HG02870 (cell line): ENCODE measurements at regions not wholly inside any gene's neighbourhood (a gene's known extent, or its start where the extent isn't known, plus 50 kb on each side); places are given as distances from the start of the nearest gene placed in this dataset.

ENCODE experiments used
- ATAC-seq: cut with Tn5 transposase; IDR thresholded peaks from one replicate; pipeline ENCODE4 v1.9.1; 2021; ENCODE audit warnings: mild to moderate bottlenecking, moderate library complexity; ENCODE audit not compliant: unreplicated experiment

- ATAC-seq: no peak
These were observed 469.0 kb downstream of the SLC4A3 start for GRCh38 chr2:220096406-220096805.

GRCh38 chr2:220101980-220102379 is 474.6 kb downstream of the SLC4A3 start:
- no peak for ATAC-seq

- ATAC-seq: no peak
These were observed 476.2 kb downstream of the SLC4A3 start for GRCh38 chr2:220103596-220103995.

GRCh38 chr2:220104871-220105351 is 477.5 kb downstream of the SLC4A3 start:
- ATAC-seq: no peak

GRCh38 chr2:220106065-220106464 is 478.6 kb downstream of the SLC4A3 start:
- ATAC-seq: no peak

- ATAC-seq: no peak
These were observed 480.0 kb downstream of the SLC4A3 start for GRCh38 chr2:220107380-220107791.

- ATAC-seq: no peak
These were observed 487.0 kb downstream of the SLC4A3 start for GRCh38 chr2:220114443-220114842.

- no peak for ATAC-seq
These were observed 489.6 kb downstream of the SLC4A3 start for GRCh38 chr2:220117025-220117424.

- no peak for ATAC-seq
These were observed 492.6 kb downstream of the SLC4A3 start for GRCh38 chr2:220120041-220120440.

GRCh38 chr2:220123751-220124150 is 496.3 kb downstream of the SLC4A3 start:
- no peak for ATAC-seq

- ATAC-seq: no peak
These were observed 498.1 kb downstream of the SLC4A3 start for GRCh38 chr2:220125551-220125950.

GRCh38 chr2:220127311-220127710 is 499.9 kb downstream of the SLC4A3 start:
- no peak for ATAC-seq

- no peak for ATAC-seq
These were observed 500.4 kb downstream of the SLC4A3 start for GRCh38 chr2:220127876-220128275.

- ATAC-seq: no peak
These were observed 502.0 kb downstream of the SLC4A3 start for GRCh38 chr2:220129391-220129790.

GRCh38 chr2:220134756-220135534 is 507.5 kb downstream of the SLC4A3 start:
- ATAC-seq: no peak

GRCh38 chr2:220143336-220143735 is 515.9 kb downstream of the SLC4A3 start:
- ATAC-seq: no peak

- no peak for ATAC-seq
These were observed 517.0 kb downstream of the SLC4A3 start for GRCh38 chr2:220144411-220144810.

- no peak for ATAC-seq
These were observed 520.0 kb downstream of the SLC4A3 start for GRCh38 chr2:220147161-220148038.

GRCh38 chr2:220148471-220149248 is 521.2 kb downstream of the SLC4A3 start:
- no peak for ATAC-seq

- ATAC-seq: no peak
These were observed 523.9 kb downstream of the SLC4A3 start for GRCh38 chr2:220151341-220151740.
